Activated naive CD8-positive, alpha-beta T cell treated with anti-CD3 and anti-CD28 coated beads, Interleukin-2, amount 10 ng/mL, durations not matched to agents 7 days and 5 days (primary cell): ENCODE measurements at regions not wholly inside any gene's neighbourhood (a gene's known extent, or its start where the extent isn't known, plus 50 kb on each side); places are given as distances from the start of the nearest gene placed in this dataset.
"Not testable (repeated sequence)": the region's sequence is repeated elsewhere in the genome, so short reads cannot be mapped to it uniquely, and the experiment has no call there.

Experiments
- ATAC-seq: fragments of 150-1000 bp; cut with Tn5 transposase; one replicate; pipeline ENCODE4 v1.10.0; 2021; ENCODE audit warnings: low read depth, moderate library complexity
- POLR2A ChIA-PET: fragments of 350-600 bp; sonication (Branson Sonifier 250); formaldehyde crosslinking; loops from one replicate; lab custom pipeline; 2021; ENCODE audit warnings: antibody characterized with exemption; lab: Charles Lee
- DNase-seq: peaks from one replicate; pipeline ENCODE4 v3.0.0; 2021
- H3K27ac Mint-ChIP-seq: one replicate; pipeline ENCODE4 v1.8.0; 2022; ENCODE audit warnings: mild to moderate bottlenecking, mixed read lengths
- H3K27me3 Mint-ChIP-seq: one replicate; pipeline ENCODE4 v1.8.0; 2022; ENCODE audit warnings: mild to moderate bottlenecking, moderate library complexity, mixed read lengths
- H3K36me3 Mint-ChIP-seq: one replicate; pipeline ENCODE4 v1.8.0; 2021; ENCODE audit warnings: mild to moderate bottlenecking, mixed read lengths
- H3K4me1 Mint-ChIP-seq: one replicate; pipeline ENCODE4 v1.8.0; 2021; ENCODE audit warnings: mixed read lengths
- H3K4me3 Mint-ChIP-seq: one replicate; pipeline ENCODE4 v1.8.0; 2022; ENCODE audit warnings: mild to moderate bottlenecking, moderate library complexity, mixed read lengths
- H3K9me3 Mint-ChIP-seq: one replicate; pipeline ENCODE4 v1.8.0; 2021; ENCODE audit warnings: mixed read lengths

GRCh38 chr15:53031469-53031868 is 241.3 kb upstream of the ONECUT1 start:
- ATAC-seq (no peak), DNase-seq (no peak)
- POLR2A ChIA-PET = no interaction called here
- no peaks in the 10 kb centered on the region for H3K4me1 Mint-ChIP-seq
- H3K27me3 Mint-ChIP-seq = no peaks in the 10 kb centered on the region
- no peak overlapping the region for H3K4me3 Mint-ChIP-seq
- no peaks in the 10 kb centered on the region for H3K9me3 Mint-ChIP-seq
- no peak overlapping the region for H3K27ac Mint-ChIP-seq
- H3K36me3 Mint-ChIP-seq = no peaks in the 10 kb centered on the region

- POLR2A ChIA-PET = no interaction called here
- Mint-ChIP-seq H3K4me3 (no peak overlapping the region), H3K27me3 (peaks cover 2% of the 10 kb centered on the region), H3K4me1 (no peaks in the 10 kb centered on the region), H3K36me3 (no peaks in the 10 kb centered on the region), H3K27ac (no peak overlapping the region), H3K9me3 (no peaks in the 10 kb centered on the region)
- ATAC-seq (no peak), DNase-seq (no peak)
Observed at GRCh38 chr15:53022788-53023187, 232.7 kb upstream of the ONECUT1 start.

- POLR2A ChIA-PET = no interaction called here
- ATAC-seq = no peak
- H3K27me3 Mint-ChIP-seq = no peaks in the 10 kb centered on the region
Observed at GRCh38 chr15:53013329-53013728, 223.2 kb upstream of the ONECUT1 start.

GRCh38 chr15:53011779-53012178 is 221.6 kb upstream of the ONECUT1 start:
- H3K27me3 Mint-ChIP-seq, ATAC-seq, H3K4me1 Mint-ChIP-seq, DNase-seq, H3K9me3 Mint-ChIP-seq, H3K27ac Mint-ChIP-seq, POLR2A ChIA-PET, H3K4me3 Mint-ChIP-seq, H3K36me3 Mint-ChIP-seq: not testable (repeated sequence)

More at GRCh38 chr15:53013329-53013728, 223.2 kb upstream of the ONECUT1 start:
- H3K4me3 Mint-ChIP-seq = no peak overlapping the region
- no peaks in the 10 kb centered on the region for H3K36me3 Mint-ChIP-seq
- DNase-seq = no peak
- H3K27ac Mint-ChIP-seq = no peak overlapping the region
- H3K9me3 Mint-ChIP-seq = no peaks in the 10 kb centered on the region
- no peaks in the 10 kb centered on the region for H3K4me1 Mint-ChIP-seq

GRCh38 chr15:53009093-53009492 is 219.0 kb upstream of the ONECUT1 start:
- H3K27me3 Mint-ChIP-seq = peaks cover 2% of the 10 kb centered on the region
- no peak overlapping the region for H3K27ac Mint-ChIP-seq
- ATAC-seq (no peak), DNase-seq (no peak)
- H3K9me3 Mint-ChIP-seq = no peaks in the 10 kb centered on the region
- H3K36me3 Mint-ChIP-seq = no peaks in the 10 kb centered on the region
- H3K4me1 Mint-ChIP-seq = no peaks in the 10 kb centered on the region
- POLR2A ChIA-PET = no interaction called here
- H3K4me3 Mint-ChIP-seq = no peak overlapping the region

GRCh38 chr15:53000409-53000808 is 210.3 kb upstream of the ONECUT1 start:
- no peak for ATAC-seq
- H3K36me3 Mint-ChIP-seq = no peaks in the 10 kb centered on the region
- H3K27me3 Mint-ChIP-seq = peaks cover 4% of the 10 kb centered on the region
- H3K27ac Mint-ChIP-seq = no peak overlapping the region
- POLR2A ChIA-PET = no interaction called here
- no peak for DNase-seq
- H3K4me3 Mint-ChIP-seq = no peak overlapping the region
- peaks cover 2% of the 10 kb centered on the region for H3K9me3 Mint-ChIP-seq
- no peaks in the 10 kb centered on the region for H3K4me1 Mint-ChIP-seq

GRCh38 chr15:52997123-52997522 is 207.0 kb upstream of the ONECUT1 start:
- Mint-ChIP-seq H3K4me1 (no peaks in the 10 kb centered on the region), H3K27ac (no peak overlapping the region), H3K9me3 (peaks cover 5% of the 10 kb centered on the region), H3K27me3 (peaks cover 2% of the 10 kb centered on the region), H3K36me3 (no peaks in the 10 kb centered on the region), H3K4me3 (no peak overlapping the region)
- ATAC-seq (no peak), DNase-seq (no peak)
- POLR2A ChIA-PET = no interaction called here

GRCh38 chr15:52994290-52994689 is 204.2 kb upstream of the ONECUT1 start:
- Mint-ChIP-seq H3K36me3 (no peaks in the 10 kb centered on the region), H3K4me1 (no peaks in the 10 kb centered on the region), H3K4me3 (no peak overlapping the region), H3K27me3 (peaks cover 2% of the 10 kb centered on the region), H3K27ac (no peak overlapping the region), H3K9me3 (peaks cover 5% of the 10 kb centered on the region)
- POLR2A ChIA-PET = no interaction called here
- ATAC-seq (no peak), DNase-seq (no peak)

- no peaks in the 10 kb centered on the region for H3K36me3 Mint-ChIP-seq
- DNase-seq = no peak
- peaks cover 1% of the 10 kb centered on the region for H3K4me1 Mint-ChIP-seq
- no peak overlapping the region for H3K4me3 Mint-ChIP-seq
- no peak for ATAC-seq
- H3K27ac Mint-ChIP-seq = no peak overlapping the region
- H3K27me3 Mint-ChIP-seq = peaks cover 4% of the 10 kb centered on the region
- POLR2A ChIA-PET = no interaction called here
- H3K9me3 Mint-ChIP-seq = no peaks in the 10 kb centered on the region
Observed at GRCh38 chr15:52984507-52984906, 194.4 kb upstream of the ONECUT1 start.

- H3K27ac Mint-ChIP-seq = no peak overlapping the region
- POLR2A ChIA-PET = no interaction called here
- no peaks in the 10 kb centered on the region for H3K9me3 Mint-ChIP-seq
- H3K4me1 Mint-ChIP-seq = peaks cover 1% of the 10 kb centered on the region
- DNase-seq (no peak), ATAC-seq (no peak)
- peaks cover 2% of the 10 kb centered on the region for H3K27me3 Mint-ChIP-seq
- no peaks in the 10 kb centered on the region for H3K36me3 Mint-ChIP-seq
- no peak overlapping the region for H3K4me3 Mint-ChIP-seq
Observed at GRCh38 chr15:52980446-52980845, 190.3 kb upstream of the ONECUT1 start.

GRCh38 chr15:52976516-52977075 is 186.5 kb upstream of the ONECUT1 start:
- H3K4me3 Mint-ChIP-seq = no peak overlapping the region
- peaks cover 2% of the 10 kb centered on the region for H3K27me3 Mint-ChIP-seq
- peaks cover 1% of the 10 kb centered on the region for H3K4me1 Mint-ChIP-seq
- ATAC-seq (no peak), DNase-seq (no peak)
- no peaks in the 10 kb centered on the region for H3K36me3 Mint-ChIP-seq
- H3K27ac Mint-ChIP-seq = no peak overlapping the region
- POLR2A ChIA-PET = no interaction called here
- no peaks in the 10 kb centered on the region for H3K9me3 Mint-ChIP-seq

GRCh38 chr15:52975941-52976449 is 185.9 kb upstream of the ONECUT1 start:
- Mint-ChIP-seq H3K4me3 (no peak overlapping the region), H3K27me3 (peaks cover 2% of the 10 kb centered on the region), H3K4me1 (no peaks in the 10 kb centered on the region), H3K36me3 (no peaks in the 10 kb centered on the region), H3K9me3 (no peaks in the 10 kb centered on the region), H3K27ac (no peak overlapping the region)
- ATAC-seq (no peak), DNase-seq (no peak)
- POLR2A ChIA-PET = no interaction called here

GRCh38 chr15:52963865-52964264 is 173.7 kb upstream of the ONECUT1 start:
- Mint-ChIP-seq H3K27ac (no peak overlapping the region), H3K27me3 (no peaks in the 10 kb centered on the region), H3K4me1 (no peaks in the 10 kb centered on the region), H3K9me3 (peaks cover 1% of the 10 kb centered on the region), H3K36me3 (no peaks in the 10 kb centered on the region), H3K4me3 (no peak overlapping the region)
- DNase-seq (no peak), ATAC-seq (no peak)
- POLR2A ChIA-PET = interaction anchor here (0.7 kb wide), 1 partner anchor 1561 kb away, joined by 5 read pairs; no protein-coding TSS in a partner anchor

- no peak for DNase-seq
- H3K27me3 Mint-ChIP-seq = no peaks in the 10 kb centered on the region
- POLR2A ChIA-PET = no interaction called here
- no peak for ATAC-seq
- H3K36me3 Mint-ChIP-seq = no peaks in the 10 kb centered on the region
- H3K9me3 Mint-ChIP-seq = peaks cover 1% of the 10 kb centered on the region
- no peaks in the 10 kb centered on the region for H3K4me1 Mint-ChIP-seq
- H3K27ac Mint-ChIP-seq = no peak overlapping the region
- H3K4me3 Mint-ChIP-seq = no peak overlapping the region
Observed at GRCh38 chr15:52960283-52960682, 170.1 kb upstream of the ONECUT1 start.
